SK-N-SH (cell line): ENCODE measurements at regions not wholly inside any gene's neighbourhood (a gene's known extent, or its start where the extent isn't known, plus 50 kb on each side); places are given as distances from the start of the nearest gene placed in this dataset.

Experiments used
- GATA2 ChIP-seq: sonication (generic); formaldehyde crosslinking; IDR thresholded peaks from 2 replicates; pipeline ENCODE4 v1.5.0; 2020; ENCODE audit warnings: mild to moderate bottlenecking, missing genetic modification reagents
- POLR2AphosphoS5 ChIP-seq: IDR thresholded peaks from 2 replicates; pipeline ENCODE4 v1.6.1; 2012; ENCODE audit warnings: low read depth, low read length
- REST ChIP-seq: IDR thresholded peaks from 2 replicates; pipeline ENCODE4 v1.6.1; 2012; ENCODE audit warnings: mild to moderate bottlenecking, low read depth, low read length, moderate library complexity
- TAF1 ChIP-seq: IDR thresholded peaks from 2 replicates; pipeline ENCODE4 v1.6.1; 2012; ENCODE audit warnings: low read depth, mild to moderate bottlenecking, low read length, moderate library complexity, borderline replicate concordance
- TF ChIP-seq, protein P1 (sequence below): IDR thresholded peaks from 2 replicates; pipeline ENCODE4 v1.4.0; 2012; ENCODE audit warnings: low read depth, borderline replicate concordance
- TF ChIP-seq, protein P2 (sequence below): fragments of 200-600 bp; sonication (generic); IDR thresholded peaks from 2 replicates; pipeline ENCODE4 v1.6.1; 2017; ENCODE audit warnings: antibody characterized with exemption, mild to moderate bottlenecking, moderate library complexity
- TF ChIP-seq, protein P3 (sequence below): IDR thresholded peaks from 2 replicates; pipeline ENCODE4 v1.4.0; 2012; ENCODE audit warnings: low read depth, borderline replicate concordance

DNA sequence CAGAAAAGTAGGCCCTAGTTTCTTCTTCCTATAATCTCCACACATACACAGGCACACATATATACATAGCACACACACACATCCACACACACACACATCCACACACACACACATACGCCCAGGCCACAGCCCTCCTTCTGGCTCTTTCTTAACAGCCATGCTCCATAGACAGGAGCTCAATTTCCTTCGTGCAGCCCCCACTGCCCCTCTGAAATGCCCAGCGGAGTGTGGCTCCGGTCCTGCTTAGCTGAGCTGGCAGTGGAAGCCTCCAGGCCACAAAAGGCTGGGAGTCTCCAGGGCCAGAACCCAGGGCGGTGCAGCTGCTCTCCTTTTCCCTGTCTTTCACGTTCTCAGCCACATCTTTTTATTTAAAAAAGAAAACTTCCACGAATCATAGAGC lies 282.9 kb upstream of the IGFBP3 start:
- TF ChIP-seq GATA2 (no peak), POLR2AphosphoS5 (no peak), TAF1 (no peak), REST (no peak)
- TF ChIP-seq, protein P1, sequence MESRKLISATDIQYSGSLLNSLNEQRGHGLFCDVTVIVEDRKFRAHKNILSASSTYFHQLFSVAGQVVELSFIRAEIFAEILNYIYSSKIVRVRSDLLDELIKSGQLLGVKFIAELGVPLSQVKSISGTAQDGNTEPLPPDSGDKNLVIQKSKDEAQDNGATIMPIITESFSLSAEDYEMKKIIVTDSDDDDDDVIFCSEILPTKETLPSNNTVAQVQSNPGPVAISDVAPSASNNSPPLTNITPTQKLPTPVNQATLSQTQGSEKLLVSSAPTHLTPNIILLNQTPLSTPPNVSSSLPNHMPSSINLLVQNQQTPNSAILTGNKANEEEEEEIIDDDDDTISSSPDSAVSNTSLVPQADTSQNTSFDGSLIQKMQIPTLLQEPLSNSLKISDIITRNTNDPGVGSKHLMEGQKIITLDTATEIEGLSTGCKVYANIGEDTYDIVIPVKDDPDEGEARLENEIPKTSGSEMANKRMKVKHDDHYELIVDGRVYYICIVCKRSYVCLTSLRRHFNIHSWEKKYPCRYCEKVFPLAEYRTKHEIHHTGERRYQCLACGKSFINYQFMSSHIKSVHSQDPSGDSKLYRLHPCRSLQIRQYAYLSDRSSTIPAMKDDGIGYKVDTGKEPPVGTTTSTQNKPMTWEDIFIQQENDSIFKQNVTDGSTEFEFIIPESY: no peak
- TF ChIP-seq, protein P2, sequence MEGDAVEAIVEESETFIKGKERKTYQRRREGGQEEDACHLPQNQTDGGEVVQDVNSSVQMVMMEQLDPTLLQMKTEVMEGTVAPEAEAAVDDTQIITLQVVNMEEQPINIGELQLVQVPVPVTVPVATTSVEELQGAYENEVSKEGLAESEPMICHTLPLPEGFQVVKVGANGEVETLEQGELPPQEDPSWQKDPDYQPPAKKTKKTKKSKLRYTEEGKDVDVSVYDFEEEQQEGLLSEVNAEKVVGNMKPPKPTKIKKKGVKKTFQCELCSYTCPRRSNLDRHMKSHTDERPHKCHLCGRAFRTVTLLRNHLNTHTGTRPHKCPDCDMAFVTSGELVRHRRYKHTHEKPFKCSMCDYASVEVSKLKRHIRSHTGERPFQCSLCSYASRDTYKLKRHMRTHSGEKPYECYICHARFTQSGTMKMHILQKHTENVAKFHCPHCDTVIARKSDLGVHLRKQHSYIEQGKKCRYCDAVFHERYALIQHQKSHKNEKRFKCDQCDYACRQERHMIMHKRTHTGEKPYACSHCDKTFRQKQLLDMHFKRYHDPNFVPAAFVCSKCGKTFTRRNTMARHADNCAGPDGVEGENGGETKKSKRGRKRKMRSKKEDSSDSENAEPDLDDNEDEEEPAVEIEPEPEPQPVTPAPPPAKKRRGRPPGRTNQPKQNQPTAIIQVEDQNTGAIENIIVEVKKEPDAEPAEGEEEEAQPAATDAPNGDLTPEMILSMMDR: no peak
- TF ChIP-seq, protein P3, sequence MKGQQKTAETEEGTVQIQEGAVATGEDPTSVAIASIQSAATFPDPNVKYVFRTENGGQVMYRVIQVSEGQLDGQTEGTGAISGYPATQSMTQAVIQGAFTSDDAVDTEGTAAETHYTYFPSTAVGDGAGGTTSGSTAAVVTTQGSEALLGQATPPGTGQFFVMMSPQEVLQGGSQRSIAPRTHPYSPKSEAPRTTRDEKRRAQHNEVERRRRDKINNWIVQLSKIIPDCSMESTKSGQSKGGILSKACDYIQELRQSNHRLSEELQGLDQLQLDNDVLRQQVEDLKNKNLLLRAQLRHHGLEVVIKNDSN: no peak
